GM12878 (cell line): ENCODE measurements at regions not wholly inside any gene's neighbourhood (a gene's known extent, or its start where the extent isn't known, plus 50 kb on each side); places are given as distances from the start of the nearest gene placed in this dataset.

Experiments used
- LARP7 ChIP-seq: fragments of 450-650 bp; IDR thresholded peaks from 2 replicates; pipeline ENCODE4 v1.6.1; 2017; ENCODE audit warnings: mild to moderate bottlenecking
- RAD21 ChIP-seq: IDR thresholded peaks from 2 replicates; pipeline ENCODE4 v1.6.1; 2011; ENCODE audit warnings: mild to moderate bottlenecking, low read depth, low read length, moderate library complexity; ENCODE audit not compliant: insufficient read depth
- RELB ChIP-seq: fragments of 450-650 bp; IDR thresholded peaks from 2 replicates; pipeline ENCODE4 v1.6.1; 2017; ENCODE audit warnings: low read depth, mild to moderate bottlenecking, moderate library complexity
- REST ChIP-seq: IDR thresholded peaks from 2 replicates; pipeline ENCODE4 v1.6.1; 2012; ENCODE audit warnings: mild to moderate bottlenecking, low read depth, low read length
- ZBTB4 ChIP-seq: fragments of 450-650 bp; formaldehyde crosslinking; IDR thresholded peaks from 2 replicates; pipeline ENCODE4 v1.4.0; 2022; ENCODE audit warnings: mild to moderate bottlenecking, moderate library complexity

GRCh38 chr18:26640541-26640940, 92.2 kb upstream of the KCTD1 start (continued):
- TF ChIP-seq RELB (no peak), LARP7 (no peak), REST (no peak), ZBTB4 (CRISPR knock-in tag) (no peak), RAD21 (no peak)
- TF ChIP-seq, all 136 proteins: peak for 0
